ENCODE measurements at regions not wholly inside any gene's neighbourhood (a gene's known extent, or its start where the extent isn't known, plus 50 kb on each side); places are given as distances from the start of the nearest gene placed in this dataset.

DNA sequence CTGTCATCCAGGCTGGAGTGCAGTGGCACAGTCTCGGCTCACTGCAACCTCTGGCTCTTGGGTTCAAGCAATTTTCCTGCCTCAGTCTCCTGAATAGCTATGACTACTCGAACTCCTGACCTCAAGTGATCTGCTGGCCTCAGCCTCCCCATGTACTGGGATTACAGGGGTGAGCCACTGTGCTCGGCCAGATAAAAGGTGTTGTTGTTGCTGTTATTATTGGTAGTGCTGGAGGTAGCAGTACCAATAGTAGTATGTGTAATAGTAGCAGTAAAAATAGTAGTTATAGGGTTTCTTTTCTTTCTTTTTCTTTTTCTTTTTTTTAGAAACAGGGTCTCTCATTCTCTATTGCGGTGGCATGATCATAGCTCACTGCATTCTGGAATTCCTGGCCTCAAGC lies 592.1 kb downstream of the ARAP2 start:
- TF ChIP-seq, protein P1, sequence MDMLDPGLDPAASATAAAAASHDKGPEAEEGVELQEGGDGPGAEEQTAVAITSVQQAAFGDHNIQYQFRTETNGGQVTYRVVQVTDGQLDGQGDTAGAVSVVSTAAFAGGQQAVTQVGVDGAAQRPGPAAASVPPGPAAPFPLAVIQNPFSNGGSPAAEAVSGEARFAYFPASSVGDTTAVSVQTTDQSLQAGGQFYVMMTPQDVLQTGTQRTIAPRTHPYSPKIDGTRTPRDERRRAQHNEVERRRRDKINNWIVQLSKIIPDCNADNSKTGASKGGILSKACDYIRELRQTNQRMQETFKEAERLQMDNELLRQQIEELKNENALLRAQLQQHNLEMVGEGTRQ (IDR thresholded peaks at IDR 0.05; ENCODE audit: low read length), result no peak
- TF ChIP-seq RAD21 (IDR thresholded peaks at IDR 0.05 in 1 of 2, conservative IDR thresholded peaks at IDR 0.05 in 1 of 2; ENCODE audit: low read depth in 2 of 2, low read length in 2 of 2), result no peak
- TF ChIP-seq MAFK (IDR thresholded peaks at IDR 0.05; ENCODE audit: low read depth, low read length), result no peak
- no peak for TF ChIP-seq GTF2F1 (IDR thresholded peaks at IDR 0.05; ENCODE audit: borderline replicate concordance, low read depth, low read length)
- TF ChIP-seq JUND (IDR thresholded peaks at IDR 0.05; ENCODE audit: low read length), result no peak
- TF ChIP-seq SP1 (IDR thresholded peaks at IDR 0.05; ENCODE audit: low read depth, low read length), result no peak
- TF ChIP-seq RBBP5 (IDR thresholded peaks at IDR 0.05; ENCODE audit: borderline replicate concordance, low read depth, low read length), result no peak
- TF ChIP-seq, protein P2, sequence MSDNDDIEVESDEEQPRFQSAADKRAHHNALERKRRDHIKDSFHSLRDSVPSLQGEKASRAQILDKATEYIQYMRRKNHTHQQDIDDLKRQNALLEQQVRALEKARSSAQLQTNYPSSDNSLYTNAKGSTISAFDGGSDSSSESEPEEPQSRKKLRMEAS (IDR thresholded peaks at IDR 0.05), result no peak
- no peak for TF ChIP-seq SP2 (IDR thresholded peaks at IDR 0.05; ENCODE audit: low read length)
- no peak for TF ChIP-seq CREB1 (IDR thresholded peaks at IDR 0.05)
- no peak for TF ChIP-seq EZH2 (IDR thresholded peaks at IDR 0.05; ENCODE audit: low read depth, low read length, severe bottlenecking)
- TF ChIP-seq TAF7 (optimal IDR thresholded peaks at IDR 0.05; ENCODE audit: borderline replicate concordance, low read depth, low read length), result no peak
- TF ChIP-seq HDAC6 (IDR thresholded peaks at IDR 0.05; ENCODE audit: low read depth, low read length), result no peak
- TF ChIP-seq CEBPB (IDR thresholded peaks at IDR 0.05; ENCODE audit: low read depth, low read length), result no peak
- Histone ChIP-seq H3K23ac (ENCODE audit: insufficient read length) (no peak overlapping the region), H2BK5ac (ENCODE audit: low read depth, low read length) (no peak overlapping the region), H4K20me1 (replicated peaks in 1 of 2; ENCODE audit: control insufficient read depth in 1 of 2, insufficient read depth in 2 of 2, low read length in 2 of 2) (no peaks in the 10 kb centered on the region), H3K23me2 (ENCODE audit: low read depth, low read length) (no peaks in the 10 kb centered on the region), H3K4me1 (replicated peaks in 1 of 4; ENCODE audit: control insufficient read depth in 3 of 4, insufficient read depth in 4 of 4, low read length in 3 of 4) (no peaks in the 10 kb centered on the region), H2AK5ac (ENCODE audit: low read depth, low read length) (no peak overlapping the region), H3K27ac (ENCODE audit: low read depth, low read length) (no peak overlapping the region; the same call in 1 of the 2 replicates), H3K27me3 (replicated peaks in 1 of 4; ENCODE audit: control insufficient read depth in 3 of 4, extremely low read depth in 1 of 4, insufficient read depth in 3 of 4, low read length in 3 of 4) (no peaks in the 10 kb centered on the region), H3K79me2 (ENCODE audit: control insufficient read depth in 1 of 2, insufficient read depth in 2 of 2, low read length in 2 of 2) (no peaks in the 10 kb centered on the region), H3K9me3 (ENCODE audit: insufficient read depth in 2 of 2, low read depth in 1 of 2, low read length in 1 of 2) (no peaks in the 10 kb centered on the region), H4K91ac (replicated peaks; ENCODE audit: insufficient read length, low read length) (no peak overlapping the region), H3K9ac (replicated peaks in 1 of 4; ENCODE audit: extremely low read depth in 1 of 4, low read depth in 3 of 4, low read length in 3 of 4) (no peak overlapping the region), H3K4ac (replicated peaks; ENCODE audit: insufficient read length, low read depth, low read length) (no peak overlapping the region), H2BK20ac (ENCODE audit: low read length) (no peak overlapping the region), H3K79me1 (ENCODE audit: low read depth, low read length) (no peaks in the 10 kb centered on the region), H3K56ac (replicated peaks; ENCODE audit: insufficient read length, low read depth, low read length) (no peak overlapping the region), H3K4me2 (ENCODE audit: insufficient read depth in 1 of 2, low read depth in 2 of 2, low read length in 2 of 2) (no peak overlapping the region), H4K5ac (ENCODE audit: insufficient read length, low read depth, low read length) (no peak overlapping the region), H2BK15ac (ENCODE audit: low read length) (no peak overlapping the region), H2BK120ac (replicated peaks; ENCODE audit: low read depth, low read length) (no peak overlapping the region), H3K36me3 (ENCODE audit: control insufficient read depth in 2 of 4, insufficient read depth in 4 of 4, low read length in 3 of 4) (no peaks in the 10 kb centered on the region), H3K14ac (ENCODE audit: insufficient read length) (no peak overlapping the region), H3K4me3 (ENCODE audit: extremely low read depth in 1 of 4, insufficient read depth in 2 of 4, low read depth in 3 of 4, low read length in 4 of 4) (no peak overlapping the region), H2AFZ (ENCODE audit: low read length) (no peak overlapping the region), H3K18ac (ENCODE audit: extremely low read depth, low read length) (no peak overlapping the region), H4K8ac (ENCODE audit: extremely low read depth, insufficient read depth, low read length) (no peak overlapping the region), H2BK12ac (ENCODE audit: low read depth, low read length) (no peak overlapping the region)
- DNase-seq (ENCODE audit: low read depth in 1 of 2, low spot score in 2 of 2) (no peak), FAIRE-seq (no peak)
- CTCF ChIA-PET (ENCODE audit: partially characterized antibody), result interaction anchor here (0.8 kb wide), 1 partner anchor 21 kb away, joined by 5 read pairs; no protein-coding TSS in a partner anchor
- WGBS, 2 experiments (ENCODE audit: extremely low coverage in 1 of 2, insufficient coverage in 1 of 2, insufficient read length in 1 of 2, insufficient replicate concordance in 2 of 2, low coverage in 1 of 2, low lambda C conversion rate in 2 of 2, missing lambda C conversion rate in 1 of 2), result 90% methylated on average over 4 of the region's 4 CpGs; no CpG with 5 or more reads in 1 of the 2 experiments
- POLR2A ChIA-PET (ENCODE audit: partially characterized antibody), result no interaction called here
